A549 (cell line): ENCODE measurements at regions not wholly inside any gene's neighbourhood (a gene's known extent, or its start where the extent isn't known, plus 50 kb on each side); places are given as distances from the start of the nearest gene placed in this dataset.

Experiments
- EP300 ChIP-seq, 2 experiments: fragments of >200 bp; sonication (Bioruptor Twin); formaldehyde crosslinking; IDR thresholded peaks; 2 replicates in 1 of 2; 3 replicates in 1 of 2; pipeline ENCODE4 v1.6.1; 2016 to 2017
- ESRRA ChIP-seq: fragments of 150-350 bp; IDR thresholded peaks from 2 replicates; pipeline ENCODE4 v1.6.1; 2014; ENCODE audit warnings: mild to moderate bottlenecking, low read length, borderline replicate concordance
- HEYL ChIP-seq: fragments of 250-450 bp; sonication (Bioruptor Pico); IDR thresholded peaks from 2 replicates; pipeline ENCODE4 v1.8.0; 2021; ENCODE audit warnings: mild to moderate bottlenecking, moderate library complexity
- JUN ChIP-seq, 2 experiments: fragments of >200 bp; sonication (Bioruptor Twin); formaldehyde crosslinking; IDR thresholded peaks; 2 replicates in 1 of 2; 3 replicates in 1 of 2; pipeline ENCODE4 v1.6.1; 2016 to 2017
- POLR2A ChIP-seq: IDR thresholded peaks from 2 replicates; pipeline ENCODE4 v1.6.1; 2012; ENCODE audit warnings: mild to moderate bottlenecking, low read length
- POLR2AphosphoS2 ChIP-seq: conservative IDR thresholded peaks from 2 replicates; pipeline ENCODE4 v1.6.1; 2012; ENCODE audit warnings: low read length, improper control_type of control experiment, inconsistent platforms
- RAD21 ChIP-seq, 2 experiments: fragments of >200 bp in 1 of 2; sonication (Bioruptor Twin) in 1 of 2; formaldehyde crosslinking in 1 of 2; IDR thresholded peaks in 1 of 2; conservative IDR thresholded peaks in 1 of 2; 2 replicates in 1 of 2; 3 replicates in 1 of 2; pipeline ENCODE4 v1.6.1; 2012 to 2018; ENCODE audit warnings: inconsistent platforms in 1 of 2
- TF ChIP-seq, protein P1 (sequence below): fragments of >200 bp; sonication (Bioruptor Twin); formaldehyde crosslinking; IDR thresholded peaks from 3 replicates; pipeline ENCODE4 v1.5.1; 2016
- TF ChIP-seq, protein P2 (sequence below): fragments of >200 bp; sonication (Bioruptor Twin); formaldehyde crosslinking; IDR thresholded peaks from 3 replicates; pipeline ENCODE4 v1.6.1; 2016

DNA sequence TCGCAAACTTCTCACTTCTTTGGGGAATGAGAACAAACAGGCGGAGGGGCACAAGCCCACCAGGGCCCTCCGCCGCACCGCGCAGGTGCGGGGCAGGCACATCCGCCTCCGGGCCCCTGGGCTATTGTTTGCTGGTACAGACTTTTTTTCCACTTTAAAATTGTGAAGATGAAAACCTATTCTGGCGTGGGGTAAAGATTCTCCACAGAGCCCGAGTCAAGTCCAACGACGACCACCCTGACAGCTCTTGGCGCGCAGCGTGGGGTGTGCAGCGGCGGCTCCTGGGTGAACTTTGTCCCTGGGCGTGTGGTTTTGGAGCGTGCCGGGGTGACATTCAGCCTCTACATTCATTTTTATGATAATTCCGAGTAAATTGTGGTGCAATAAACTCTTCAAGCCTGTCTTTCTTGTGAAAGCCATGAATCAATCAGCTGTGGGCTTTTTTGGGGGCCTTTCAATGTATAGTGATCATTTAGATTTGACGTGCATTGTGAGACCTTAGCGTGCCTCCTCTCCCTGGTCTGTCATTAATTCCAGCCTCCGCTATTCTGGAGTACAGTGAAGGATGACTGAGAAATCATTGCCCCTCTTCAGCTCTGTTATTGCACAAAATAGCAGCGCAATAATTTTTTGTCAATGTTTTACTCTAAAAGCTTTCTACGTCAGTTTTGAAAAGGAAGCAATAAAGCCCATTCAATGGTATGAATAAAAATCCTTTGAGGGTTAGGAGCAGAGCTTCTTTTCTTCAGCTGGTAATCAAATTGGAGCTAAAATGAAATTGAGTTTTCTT is 90.0 kb downstream of the TEX29 start:
- TF ChIP-seq, protein P1, sequence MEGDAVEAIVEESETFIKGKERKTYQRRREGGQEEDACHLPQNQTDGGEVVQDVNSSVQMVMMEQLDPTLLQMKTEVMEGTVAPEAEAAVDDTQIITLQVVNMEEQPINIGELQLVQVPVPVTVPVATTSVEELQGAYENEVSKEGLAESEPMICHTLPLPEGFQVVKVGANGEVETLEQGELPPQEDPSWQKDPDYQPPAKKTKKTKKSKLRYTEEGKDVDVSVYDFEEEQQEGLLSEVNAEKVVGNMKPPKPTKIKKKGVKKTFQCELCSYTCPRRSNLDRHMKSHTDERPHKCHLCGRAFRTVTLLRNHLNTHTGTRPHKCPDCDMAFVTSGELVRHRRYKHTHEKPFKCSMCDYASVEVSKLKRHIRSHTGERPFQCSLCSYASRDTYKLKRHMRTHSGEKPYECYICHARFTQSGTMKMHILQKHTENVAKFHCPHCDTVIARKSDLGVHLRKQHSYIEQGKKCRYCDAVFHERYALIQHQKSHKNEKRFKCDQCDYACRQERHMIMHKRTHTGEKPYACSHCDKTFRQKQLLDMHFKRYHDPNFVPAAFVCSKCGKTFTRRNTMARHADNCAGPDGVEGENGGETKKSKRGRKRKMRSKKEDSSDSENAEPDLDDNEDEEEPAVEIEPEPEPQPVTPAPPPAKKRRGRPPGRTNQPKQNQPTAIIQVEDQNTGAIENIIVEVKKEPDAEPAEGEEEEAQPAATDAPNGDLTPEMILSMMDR = no peak
- TF ChIP-seq POLR2AphosphoS2 (no peak), RAD21 (conservative IDR thresholded peaks at IDR 0.05 in 1 of 2, IDR thresholded peaks at IDR 0.05 in 1 of 2) (no peak), ESRRA (no peak), JUN (IDR thresholded peaks at IDR 0.05) (no peak), EP300 (IDR thresholded peaks at IDR 0.05) (no peak), POLR2A (no peak), HEYL (CRISPR knock-in tag) (no peak)
- TF ChIP-seq, protein P2, sequence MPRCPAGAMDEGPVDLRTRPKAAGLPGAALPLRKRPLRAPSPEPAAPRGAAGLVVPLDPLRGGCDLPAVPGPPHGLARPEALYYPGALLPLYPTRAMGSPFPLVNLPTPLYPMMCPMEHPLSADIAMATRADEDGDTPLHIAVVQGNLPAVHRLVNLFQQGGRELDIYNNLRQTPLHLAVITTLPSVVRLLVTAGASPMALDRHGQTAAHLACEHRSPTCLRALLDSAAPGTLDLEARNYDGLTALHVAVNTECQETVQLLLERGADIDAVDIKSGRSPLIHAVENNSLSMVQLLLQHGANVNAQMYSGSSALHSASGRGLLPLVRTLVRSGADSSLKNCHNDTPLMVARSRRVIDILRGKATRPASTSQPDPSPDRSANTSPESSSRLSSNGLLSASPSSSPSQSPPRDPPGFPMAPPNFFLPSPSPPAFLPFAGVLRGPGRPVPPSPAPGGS = no peak
